Fibroblast of the conjunctiva (primary cell): ENCODE measurements at regions not wholly inside any gene's neighbourhood (a gene's known extent, or its start where the extent isn't known, plus 50 kb on each side); places are given as distances from the start of the nearest gene placed in this dataset.

Source experiments
- DNase-seq: peaks from one replicate; pipeline ENCODE4 v3.0.0-alpha.2; 2010; ENCODE audit warnings: low read depth

DNA sequence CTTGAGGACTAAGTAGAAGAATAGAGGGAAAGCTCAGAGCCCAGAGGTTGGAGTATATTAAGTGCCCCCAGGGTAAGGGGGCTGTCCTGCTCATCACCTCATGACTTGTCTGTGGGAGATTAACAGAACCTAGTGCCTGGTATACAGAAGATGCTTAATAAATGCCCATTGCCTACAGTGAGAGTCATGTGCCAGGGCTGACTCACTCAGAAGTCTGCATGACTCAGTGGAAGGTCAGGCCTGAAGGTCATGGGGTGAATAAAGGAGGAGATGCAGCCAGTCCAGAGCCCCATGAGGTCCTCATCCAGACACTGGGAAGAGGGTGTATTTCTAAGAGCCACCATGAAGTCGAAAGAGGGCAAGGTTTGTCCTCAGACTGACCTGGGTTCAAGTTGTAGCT lies 62.5 kb upstream of the TLE3 start:
- DNase-seq, result no peak

- DNase-seq, result no peak
Measured at GRCh38 chr15:70159713-70160009, 61.9 kb upstream of the TLE3 start.

DNA sequence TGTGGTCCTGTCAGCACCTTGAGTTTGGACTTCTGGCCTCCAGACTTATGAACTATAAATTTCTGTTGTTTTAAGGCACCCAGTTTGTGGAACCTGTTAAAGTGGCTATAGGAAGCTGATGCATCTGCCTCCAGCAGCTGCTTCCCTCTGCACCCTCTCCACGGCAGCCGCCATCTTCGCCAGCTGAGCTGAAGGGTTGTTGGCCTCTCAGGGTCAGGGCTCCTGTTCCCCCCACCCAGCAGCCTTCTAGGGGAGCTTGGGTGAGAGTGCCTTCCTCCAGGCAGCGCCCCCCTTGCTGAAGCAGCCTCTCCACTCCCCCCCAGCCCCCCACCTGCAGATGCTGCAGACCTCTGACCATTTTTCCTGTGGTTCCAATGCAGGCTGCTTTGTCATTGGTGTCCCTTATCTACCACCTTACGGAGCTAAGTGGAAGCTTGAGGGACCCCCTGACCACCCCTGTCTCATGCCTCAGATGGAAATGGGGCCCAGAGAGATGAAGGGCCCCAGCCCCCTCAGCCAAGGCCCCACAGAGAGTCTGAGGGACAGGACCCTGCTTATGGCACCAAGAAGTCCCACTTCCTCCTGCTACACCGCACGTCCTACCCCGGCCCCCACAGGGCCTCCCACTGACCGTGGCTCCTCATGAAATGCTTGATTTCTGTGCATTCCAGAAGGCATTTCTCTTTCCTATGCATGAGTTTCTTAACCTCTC lies 61.4 kb upstream of the TLE3 start:
- DNase-seq, result no peak

DNA sequence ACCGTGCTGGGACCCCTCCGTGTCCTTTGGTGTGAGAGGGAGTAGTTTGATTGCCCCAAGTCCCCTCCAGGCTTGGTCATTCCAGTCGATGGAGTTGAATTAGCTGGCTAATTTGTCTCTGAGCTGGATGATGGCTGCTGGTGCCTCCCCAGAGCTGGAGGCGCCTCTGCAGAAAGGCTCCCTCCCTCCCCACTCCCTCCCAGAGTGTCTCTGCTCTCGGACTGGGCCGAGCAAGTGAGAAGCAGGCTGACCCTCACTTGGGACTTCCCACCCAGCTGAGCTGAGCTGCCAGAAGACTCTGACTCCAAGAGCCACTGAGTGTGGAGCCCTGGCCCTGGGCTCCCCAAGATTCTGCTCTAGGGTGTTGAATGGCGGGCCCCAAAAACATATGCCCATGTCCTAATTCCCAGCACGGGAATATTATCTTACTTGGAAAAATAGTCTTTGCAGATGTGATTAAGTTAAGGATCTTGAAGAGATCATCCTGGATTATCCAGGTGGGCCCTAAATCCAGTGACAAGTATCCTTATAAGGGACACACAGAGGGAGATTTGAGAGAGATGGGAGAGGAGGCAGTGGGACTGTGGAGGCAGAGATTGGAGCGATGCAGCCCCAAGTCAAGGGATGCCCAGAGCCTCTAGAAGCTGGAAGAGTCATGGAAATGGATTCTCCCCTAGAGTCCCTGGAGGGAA lies 60.7 kb upstream of the TLE3 start:
- DNase-seq, result no peak

GRCh38 chr15:70156671-70157271 lies 59.1 kb upstream of the TLE3 start:
- DNase-seq, result no peak

- no peak for DNase-seq
Measured at GRCh38 chr15:70154718-70155347, 57.1 kb upstream of the TLE3 start.

GRCh38 chr15:70153921-70154717 lies 56.4 kb upstream of the TLE3 start:
- DNase-seq, result no peak

DNA sequence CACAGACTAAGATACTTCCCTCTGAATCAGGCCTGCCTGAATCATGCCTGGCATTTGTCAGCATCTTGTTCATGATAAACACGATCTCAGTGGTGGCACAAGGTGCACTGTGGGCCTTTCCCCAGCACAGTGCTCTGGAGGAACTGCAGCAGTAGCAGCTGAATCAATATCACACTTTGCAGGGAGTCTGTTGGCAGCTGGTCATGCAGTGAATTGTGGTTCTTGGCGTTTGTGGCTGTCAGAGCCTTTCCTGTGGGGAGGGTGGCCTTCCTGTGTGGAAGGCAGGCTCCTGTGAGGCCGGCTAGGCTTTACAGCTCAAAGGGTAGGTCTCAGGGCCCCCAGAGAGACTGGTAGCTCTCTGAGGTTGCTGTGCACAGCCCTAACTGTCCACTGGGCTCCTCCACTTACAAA lies 54.4 kb upstream of the TLE3 start:
- DNase-seq, result no peak

GRCh38 chr15:70151462-70151861 lies 53.7 kb upstream of the TLE3 start:
- no peak for DNase-seq

DNA sequence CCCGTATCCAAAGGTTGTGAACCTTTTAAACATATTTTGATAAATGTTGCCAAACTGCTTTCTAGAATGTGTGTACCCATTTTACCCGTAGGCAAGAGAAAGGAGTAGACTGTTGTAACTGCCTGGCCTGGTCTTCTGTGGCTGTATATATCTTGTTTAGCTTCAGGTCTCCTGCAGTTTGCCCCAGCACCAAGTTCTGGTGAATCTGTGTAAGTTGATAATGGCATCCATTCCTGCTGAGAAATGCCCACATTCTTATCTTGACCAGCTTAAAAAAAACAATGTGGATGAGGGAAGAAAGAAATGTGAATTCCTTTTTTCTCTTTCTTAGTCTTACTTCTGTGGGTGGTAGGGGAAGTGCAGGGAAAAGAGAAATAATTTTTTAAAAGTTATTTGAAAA lies 53.3 kb upstream of the TLE3 start:
- no peak for DNase-seq

- no peak for DNase-seq
Measured at GRCh38 chr15:70150405-70150747, 52.7 kb upstream of the TLE3 start.

- no peak for DNase-seq
Measured at GRCh38 chr15:70149667-70150404, 52.1 kb upstream of the TLE3 start.

DNA sequence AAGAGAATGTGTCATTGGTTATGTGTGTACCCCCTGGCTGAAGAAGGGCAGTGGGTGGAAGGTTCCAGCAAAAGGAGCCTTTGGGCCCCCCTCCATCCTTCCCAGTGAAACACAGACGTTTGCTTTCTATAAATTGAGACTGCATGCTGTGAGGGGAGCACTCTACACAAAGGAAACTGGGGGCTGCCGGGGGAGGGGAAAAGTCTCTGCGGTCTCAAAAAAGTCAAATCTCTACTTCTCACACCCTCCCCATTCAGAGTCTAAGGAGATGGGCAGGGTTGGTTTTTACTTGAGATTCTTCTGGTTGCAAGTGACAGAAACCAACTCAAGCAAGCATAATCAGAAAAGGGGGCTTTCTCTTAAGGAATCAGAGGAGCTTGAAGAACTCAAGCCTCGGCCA lies 50.1 kb upstream of the TLE3 start:
- DNase-seq, result no peak
